HG02870 (cell line): ENCODE measurements at regions not wholly inside any gene's neighbourhood (a gene's known extent, or its start where the extent isn't known, plus 50 kb on each side); places are given as distances from the start of the nearest gene placed in this dataset.

Experiments used
- ATAC-seq: cut with Tn5 transposase; IDR thresholded peaks from one replicate; pipeline ENCODE4 v1.9.1; 2021; ENCODE audit warnings: mild to moderate bottlenecking, moderate library complexity; ENCODE audit not compliant: unreplicated experiment

- no peak for ATAC-seq
Observed at GRCh38 chr1:5640845-5641244, 351.4 kb downstream of the NPHP4 start.

GRCh38 chr1:5639106-5639722 lies 353.0 kb downstream of the NPHP4 start:
- no peak for ATAC-seq

- no peak for ATAC-seq
Observed at GRCh38 chr1:5638582-5638981, 353.6 kb downstream of the NPHP4 start.

GRCh38 chr1:5637171-5637570 lies 355.1 kb downstream of the NPHP4 start:
- no peak for ATAC-seq

GRCh38 chr1:5634893-5635292 lies 357.3 kb downstream of the NPHP4 start:
- ATAC-seq, result no peak

- ATAC-seq, result no peak
Observed at GRCh38 chr1:5632814-5633213, 359.4 kb downstream of the NPHP4 start.

GRCh38 chr1:5632224-5632623 lies 360.0 kb downstream of the NPHP4 start:
- no peak for ATAC-seq

- ATAC-seq, result no peak
Observed at GRCh38 chr1:5628416-5628815, 363.8 kb downstream of the NPHP4 start.

GRCh38 chr1:5623399-5623798 lies 368.8 kb downstream of the NPHP4 start:
- ATAC-seq, result no peak

- ATAC-seq, result no peak
Observed at GRCh38 chr1:5622412-5622811, 369.8 kb downstream of the NPHP4 start.

- ATAC-seq, result no peak
Observed at GRCh38 chr1:5621692-5622091, 370.5 kb downstream of the NPHP4 start.

GRCh38 chr1:5620997-5621396 lies 371.2 kb downstream of the NPHP4 start:
- no peak for ATAC-seq

- ATAC-seq, result no peak
Observed at GRCh38 chr1:5620418-5620817, 371.8 kb downstream of the NPHP4 start.

GRCh38 chr1:5619469-5619868 lies 372.8 kb downstream of the NPHP4 start:
- ATAC-seq, result no peak

- ATAC-seq, result no peak
Observed at GRCh38 chr1:5617546-5617945, 374.7 kb downstream of the NPHP4 start.

- no peak for ATAC-seq
Observed at GRCh38 chr1:5617179-5617520, 375.1 kb downstream of the NPHP4 start.

- no peak for ATAC-seq
Observed at GRCh38 chr1:5616366-5617178, 375.7 kb downstream of the NPHP4 start.

GRCh38 chr1:5615076-5615475 lies 377.1 kb downstream of the NPHP4 start:
- ATAC-seq, result no peak

- ATAC-seq, result no peak
Observed at GRCh38 chr1:5613900-5614299, 378.3 kb downstream of the NPHP4 start.

- no peak for ATAC-seq
Observed at GRCh38 chr1:5611851-5612250, 380.4 kb downstream of the NPHP4 start.

- ATAC-seq, result no peak
Observed at GRCh38 chr1:5611431-5611830, 380.8 kb downstream of the NPHP4 start.

- no peak for ATAC-seq
Observed at GRCh38 chr1:5610432-5610831, 381.8 kb downstream of the NPHP4 start.
